GM12878 (cell line): ENCODE measurements at regions not wholly inside any gene's neighbourhood (a gene's known extent, or its start where the extent isn't known, plus 50 kb on each side); places are given as distances from the start of the nearest gene placed in this dataset.

Experiments
- CHD2 ChIP-seq: IDR thresholded peaks from 2 replicates; pipeline ENCODE4 v1.6.1; 2011; ENCODE audit warnings: low read depth, low read length, improper control_type of control experiment, borderline replicate concordance
- RFX5 ChIP-seq: IDR thresholded peaks from 2 replicates; pipeline ENCODE4 v1.6.1; 2011; ENCODE audit warnings: low read depth, low read length, improper control_type of control experiment
- SREBF2 ChIP-seq: IDR thresholded peaks from 2 replicates; pipeline ENCODE4 v1.6.1; 2012; ENCODE audit warnings: mild to moderate bottlenecking, low read length
- STAT1 ChIP-seq: fragments of 450-650 bp; conservative IDR thresholded peaks from 2 replicates; pipeline ENCODE4 v1.6.1; 2014; ENCODE audit warnings: antibody characterized with exemption, mild to moderate bottlenecking
- ZNF207 ChIP-seq: fragments of 450-650 bp; IDR thresholded peaks from 2 replicates; pipeline ENCODE4 v1.6.1; 2014; ENCODE audit warnings: antibody characterized with exemption, mild to moderate bottlenecking, borderline replicate concordance
- TF ChIP-seq, protein P1 (sequence below): fragments of 450-650 bp; IDR thresholded peaks from 2 replicates; pipeline ENCODE4 v1.6.1; 2014; ENCODE audit warnings: mild to moderate bottlenecking
- TF ChIP-seq, protein P2 (sequence below): fragments of 450-650 bp; IDR thresholded peaks from 2 replicates; pipeline ENCODE4 v1.6.1; 2017; ENCODE audit warnings: mild to moderate bottlenecking, low read depth, inconsistent platforms; ENCODE audit not compliant: poor library complexity, severe bottlenecking
- TF ChIP-seq, protein P3 (sequence below): IDR thresholded peaks from 2 replicates; pipeline ENCODE4 v1.6.1; 2011; ENCODE audit warnings: mild to moderate bottlenecking, low read depth, low read length, moderate library complexity; ENCODE audit not compliant: insufficient replicate concordance

DNA sequence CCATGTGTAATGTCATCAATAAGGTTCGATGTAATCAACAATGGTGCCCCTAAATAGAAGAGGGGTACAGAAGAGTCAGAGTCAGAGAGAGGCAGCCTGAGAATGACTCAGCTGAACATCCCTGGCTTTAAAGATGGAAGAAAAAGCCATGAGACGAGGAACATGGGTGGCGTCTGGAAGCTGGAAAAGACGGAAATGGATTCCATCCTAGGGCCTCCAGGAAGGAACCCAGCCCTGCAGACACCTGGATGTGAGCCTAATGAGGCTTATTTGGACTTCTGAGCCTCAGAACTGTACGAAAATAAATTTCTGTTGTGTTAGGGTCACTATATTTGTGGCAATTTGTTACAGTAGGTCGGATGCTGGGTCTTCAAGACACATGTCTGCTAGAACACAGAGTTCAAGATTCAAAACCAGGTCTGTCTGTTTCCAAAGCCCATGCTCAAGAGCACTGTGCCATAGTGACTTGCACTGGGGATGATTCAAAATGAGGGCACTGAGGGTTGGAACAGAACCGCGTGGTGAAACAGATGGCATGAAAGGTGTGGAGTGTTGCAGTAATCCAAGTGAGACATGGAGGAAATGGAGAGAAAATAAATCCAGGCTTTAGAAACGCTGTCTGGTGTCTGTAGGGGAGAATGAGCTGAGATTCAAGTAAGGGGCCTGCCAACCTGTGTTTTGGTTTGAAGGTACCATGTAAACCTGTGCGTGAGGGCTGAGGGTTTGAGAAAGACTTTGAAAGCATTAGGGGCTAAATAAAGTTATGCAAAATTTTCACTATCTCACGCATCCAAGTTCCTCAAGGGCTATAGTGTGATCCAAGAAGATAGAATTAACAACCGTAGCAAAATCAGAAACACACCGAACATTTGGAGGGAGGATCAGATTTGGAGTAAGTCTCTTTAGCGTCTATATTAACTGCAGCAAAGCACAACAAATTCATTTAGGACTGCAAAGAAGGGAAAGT, 849.1 kb upstream of the AUTS2 start (continued):
- TF ChIP-seq RFX5 (no peak), STAT1 (no peak), ZNF207 (no peak), SREBF2 (no peak), CHD2 (no peak)
- TF ChIP-seq, protein P1, sequence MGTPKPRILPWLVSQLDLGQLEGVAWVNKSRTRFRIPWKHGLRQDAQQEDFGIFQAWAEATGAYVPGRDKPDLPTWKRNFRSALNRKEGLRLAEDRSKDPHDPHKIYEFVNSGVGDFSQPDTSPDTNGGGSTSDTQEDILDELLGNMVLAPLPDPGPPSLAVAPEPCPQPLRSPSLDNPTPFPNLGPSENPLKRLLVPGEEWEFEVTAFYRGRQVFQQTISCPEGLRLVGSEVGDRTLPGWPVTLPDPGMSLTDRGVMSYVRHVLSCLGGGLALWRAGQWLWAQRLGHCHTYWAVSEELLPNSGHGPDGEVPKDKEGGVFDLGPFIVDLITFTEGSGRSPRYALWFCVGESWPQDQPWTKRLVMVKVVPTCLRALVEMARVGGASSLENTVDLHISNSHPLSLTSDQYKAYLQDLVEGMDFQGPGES: no peak
- TF ChIP-seq, protein P2, sequence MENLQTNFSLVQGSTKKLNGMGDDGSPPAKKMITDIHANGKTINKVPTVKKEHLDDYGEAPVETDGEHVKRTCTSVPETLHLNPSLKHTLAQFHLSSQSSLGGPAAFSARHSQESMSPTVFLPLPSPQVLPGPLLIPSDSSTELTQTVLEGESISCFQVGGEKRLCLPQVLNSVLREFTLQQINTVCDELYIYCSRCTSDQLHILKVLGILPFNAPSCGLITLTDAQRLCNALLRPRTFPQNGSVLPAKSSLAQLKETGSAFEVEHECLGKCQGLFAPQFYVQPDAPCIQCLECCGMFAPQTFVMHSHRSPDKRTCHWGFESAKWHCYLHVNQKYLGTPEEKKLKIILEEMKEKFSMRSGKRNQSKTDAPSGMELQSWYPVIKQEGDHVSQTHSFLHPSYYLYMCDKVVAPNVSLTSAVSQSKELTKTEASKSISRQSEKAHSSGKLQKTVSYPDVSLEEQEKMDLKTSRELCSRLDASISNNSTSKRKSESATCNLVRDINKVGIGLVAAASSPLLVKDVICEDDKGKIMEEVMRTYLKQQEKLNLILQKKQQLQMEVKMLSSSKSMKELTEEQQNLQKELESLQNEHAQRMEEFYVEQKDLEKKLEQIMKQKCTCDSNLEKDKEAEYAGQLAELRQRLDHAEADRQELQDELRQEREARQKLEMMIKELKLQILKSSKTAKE: no peak
- TF ChIP-seq, protein P3, sequence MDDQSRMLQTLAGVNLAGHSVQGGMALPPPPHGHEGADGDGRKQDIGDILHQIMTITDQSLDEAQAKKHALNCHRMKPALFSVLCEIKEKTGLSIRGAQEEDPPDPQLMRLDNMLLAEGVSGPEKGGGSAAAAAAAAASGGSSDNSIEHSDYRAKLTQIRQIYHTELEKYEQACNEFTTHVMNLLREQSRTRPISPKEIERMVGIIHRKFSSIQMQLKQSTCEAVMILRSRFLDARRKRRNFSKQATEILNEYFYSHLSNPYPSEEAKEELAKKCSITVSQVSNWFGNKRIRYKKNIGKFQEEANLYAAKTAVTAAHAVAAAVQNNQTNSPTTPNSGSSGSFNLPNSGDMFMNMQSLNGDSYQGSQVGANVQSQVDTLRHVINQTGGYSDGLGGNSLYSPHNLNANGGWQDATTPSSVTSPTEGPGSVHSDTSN: no peak
- TF ChIP-seq, all 136 proteins: peak for 0
